H1 (cell line): ENCODE measurements at regions not wholly inside any gene's neighbourhood (a gene's known extent, or its start where the extent isn't known, plus 50 kb on each side); places are given as distances from the start of the nearest gene placed in this dataset.

Experiments
- CTCF ChIA-PET: fragments of 300-600 bp; sonication (Branson Sonifier 250); formaldehyde crosslinking; loops from one replicate; lab custom pipeline; 2021; ENCODE audit not compliant: partially characterized antibody; lab: Charles Lee
- POLR2A ChIA-PET: fragments of 300-600 bp; sonication (Branson Sonifier 250); formaldehyde crosslinking; loops from one replicate; lab custom pipeline; 2021; ENCODE audit warnings: inconsistent platforms; ENCODE audit not compliant: partially characterized antibody; lab: Charles Lee
- DNase-seq, 2 experiments: peaks; one replicate each; pipeline versions ENCODE4 v3.0.0 to v3.0.0-alpha.2; 2010 to 2022; ENCODE audit warnings: low spot score in 2 of 2, low read depth in 1 of 2, mixed read lengths in 1 of 2
- FAIRE-seq: peaks from 2 replicates; lab custom pipeline; 2011; peaks lifted over from hg19 to GRCh38; lab: Jason Lieb, UNC
- H2AFZ ChIP-seq: 2 replicates; pipeline ENCODE4 v1.8.1; 2012; ENCODE audit warnings: low read length, inconsistent platforms
- H2AK5ac ChIP-seq: 2 replicates; pipeline ENCODE4 v1.6.1; 2013; ENCODE audit warnings: low read depth, low read length
- H2BK120ac ChIP-seq: replicated peaks from 2 replicates; pipeline ENCODE3; 2013; ENCODE audit warnings: low read depth, low read length, inconsistent platforms
- H2BK12ac ChIP-seq: 2 replicates; pipeline ENCODE4 v1.6.1; 2013; ENCODE audit warnings: low read depth, low read length
- H2BK15ac ChIP-seq: 2 replicates; pipeline ENCODE4 v1.6.1; 2013; ENCODE audit warnings: low read length
- H2BK20ac ChIP-seq: 2 replicates; pipeline ENCODE4 v1.6.1; 2013; ENCODE audit warnings: low read length
- H2BK5ac ChIP-seq: 2 replicates; pipeline ENCODE4 v1.6.1; 2013; ENCODE audit warnings: low read depth, low read length
- H3K14ac ChIP-seq: 2 replicates; pipeline ENCODE4 v1.6.1; 2013; ENCODE audit warnings: inconsistent platforms; ENCODE audit not compliant: insufficient read length
- H3K18ac ChIP-seq: 2 replicates; pipeline ENCODE4 v1.6.1; 2013; ENCODE audit warnings: low read length; ENCODE audit errors: extremely low read depth
- H3K23ac ChIP-seq: 2 replicates; pipeline ENCODE4 v1.6.1; 2013; ENCODE audit warnings: inconsistent platforms; ENCODE audit not compliant: insufficient read length
- H3K23me2 ChIP-seq: 2 replicates; pipeline ENCODE4 v1.6.1; 2013; ENCODE audit warnings: low read depth, low read length
- H3K27ac ChIP-seq: 2 replicates; pipeline ENCODE4 v1.6.1; 2011; ENCODE audit warnings: low read depth, low read length, inconsistent platforms
- H3K27me3 ChIP-seq, 4 experiments: replicated peaks in 1 of 4; 1 replicate in 1 of 4; 2 replicates in 3 of 4; pipeline versions ENCODE4 v1.6.1 to v1.8.1; 2011 to 2013; ENCODE audit warnings: low read length in 3 of 4, mild to moderate bottlenecking in 3 of 4, inconsistent platforms in 2 of 4, mixed read lengths in 2 of 4, moderate library complexity in 1 of 4; ENCODE audit not compliant: control insufficient read depth in 3 of 4, insufficient read depth in 3 of 4; ENCODE audit errors: extremely low read depth in 1 of 4
- H3K36me3 ChIP-seq, 4 experiments: 2 replicates each; pipeline versions ENCODE4 v1.6.1 to v1.8.1; 2011 to 2013; ENCODE audit warnings: mild to moderate bottlenecking in 4 of 4, low read length in 3 of 4, moderate library complexity in 2 of 4, control low read depth in 1 of 4, inconsistent platforms in 1 of 4; ENCODE audit not compliant: insufficient read depth in 4 of 4, control insufficient read depth in 2 of 4
- H3K4ac ChIP-seq: replicated peaks from 2 replicates; pipeline ENCODE3; 2013; ENCODE audit warnings: low read length, low read depth, mixed read lengths, inconsistent platforms; ENCODE audit not compliant: insufficient read length
- H3K4me1 ChIP-seq, 4 experiments: replicated peaks in 1 of 4; 1 replicate in 1 of 4; 2 replicates in 3 of 4; pipeline versions ENCODE4 v1.6.1 to v1.8.1; 2011 to 2013; ENCODE audit warnings: low read length in 3 of 4, inconsistent platforms in 2 of 4, mixed read lengths in 1 of 4; ENCODE audit not compliant: insufficient read depth in 4 of 4, control insufficient read depth in 3 of 4
- H3K4me2 ChIP-seq, 2 experiments: 2 replicates each; pipeline versions ENCODE4 v1.6.1 to v1.8.1; 2011 to 2013; ENCODE audit warnings: low read depth in 2 of 2, low read length in 2 of 2, control low read depth in 1 of 2, inconsistent platforms in 1 of 2, mild to moderate bottlenecking in 1 of 2; ENCODE audit not compliant: insufficient read depth in 1 of 2
- H3K4me3 ChIP-seq, 4 experiments: fragments of 200-600, 300-600 bp in 1 of 4; sonication (generic), shearing (Covaris generic), sonication (Bioruptor Twin) in 1 of 4; 2 replicates each; pipeline versions ENCODE4 v1.5.1 to v1.8.1; 2011 to 2016; ENCODE audit warnings: low read length in 4 of 4, low read depth in 3 of 4, control low read depth in 2 of 4, inconsistent platforms in 2 of 4, mild to moderate bottlenecking in 2 of 4, mixed read lengths in 1 of 4, moderate library complexity in 1 of 4; ENCODE audit not compliant: insufficient read depth in 2 of 4; ENCODE audit errors: extremely low read depth in 1 of 4
- H3K56ac ChIP-seq: replicated peaks from 2 replicates; pipeline ENCODE3; 2013; ENCODE audit warnings: low read depth, mild to moderate bottlenecking, mixed read lengths, low read length, inconsistent platforms; ENCODE audit not compliant: insufficient read length
- H3K79me1 ChIP-seq: 2 replicates; pipeline ENCODE4 v1.6.1; 2013; ENCODE audit warnings: low read depth, low read length, control low read depth
- H3K79me2 ChIP-seq, 2 experiments: 2 replicates each; pipeline versions ENCODE4 v1.6.1 to v1.8.1; 2012 to 2013; ENCODE audit warnings: low read length in 2 of 2, mild to moderate bottlenecking in 2 of 2, inconsistent platforms in 1 of 2; ENCODE audit not compliant: insufficient read depth in 2 of 2, control insufficient read depth in 1 of 2
- H3K9ac ChIP-seq, 4 experiments: replicated peaks in 1 of 4; 1 replicate in 1 of 4; 2 replicates in 3 of 4; pipeline versions ENCODE4 v1.6.1 to v1.8.1; 2011 to 2013; ENCODE audit warnings: low read depth in 3 of 4, low read length in 3 of 4, control low read depth in 2 of 4, mild to moderate bottlenecking in 2 of 4, moderate library complexity in 2 of 4, inconsistent platforms in 1 of 4; ENCODE audit errors: extremely low read depth in 1 of 4
- H3K9me3 ChIP-seq, 2 experiments: 2 replicates each; pipeline versions ENCODE4 v1.6.1 to v1.8.1; 2012 to 2013; ENCODE audit warnings: mild to moderate bottlenecking in 2 of 2, moderate library complexity in 2 of 2, control low read depth in 1 of 2, inconsistent platforms in 1 of 2, low read depth in 1 of 2, low read length in 1 of 2, mixed read lengths in 1 of 2; ENCODE audit not compliant: insufficient read depth in 2 of 2
- H4K20me1 ChIP-seq, 2 experiments: replicated peaks in 1 of 2; 2 replicates each; pipeline versions ENCODE3 to v1.8.1; 2011 to 2013; ENCODE audit warnings: inconsistent platforms in 2 of 2, low read length in 2 of 2, mild to moderate bottlenecking in 1 of 2; ENCODE audit not compliant: insufficient read depth in 2 of 2, control insufficient read depth in 1 of 2
- H4K5ac ChIP-seq: 2 replicates; pipeline ENCODE4 v1.6.1; 2013; ENCODE audit warnings: low read length, low read depth, mixed read lengths, inconsistent platforms; ENCODE audit not compliant: insufficient read length
- H4K8ac ChIP-seq: 2 replicates; pipeline ENCODE4 v1.8.0; 2013; ENCODE audit warnings: mild to moderate bottlenecking, moderate library complexity, low read length, inconsistent platforms; ENCODE audit not compliant: insufficient read depth; ENCODE audit errors: extremely low read depth
- H4K91ac ChIP-seq: replicated peaks from 2 replicates; pipeline ENCODE3; 2013; ENCODE audit warnings: low read length, mixed read lengths, inconsistent platforms; ENCODE audit not compliant: insufficient read length
- HDAC6 ChIP-seq: IDR thresholded peaks from one replicate; pipeline ENCODE4 v1.7.1; 2012; ENCODE audit warnings: low read depth, mild to moderate bottlenecking, inconsistent platforms, low read length, moderate library complexity
- KDM1A ChIP-seq: fragments of 200-600, 300-600 bp; sonication (generic); IDR thresholded peaks from 2 replicates; pipeline ENCODE4 v1.7.1; 2016; ENCODE audit warnings: mild to moderate bottlenecking, low read length, borderline replicate concordance
- KDM4A ChIP-seq: IDR thresholded peaks from one replicate; pipeline ENCODE4 v1.7.1; 2012; ENCODE audit warnings: low read depth, mild to moderate bottlenecking, moderate library complexity, low read length, inconsistent platforms; ENCODE audit not compliant: severe bottlenecking
- WGBS, 2 experiments: shearing (Covaris generic) in 1 of 2; methylation state at CpG; one replicate each; pipeline versions ENCODE4 v1.1.6 to v1.1.7; 2013 to 2015; ENCODE audit warnings: low lambda C conversion rate in 2 of 2, mixed read lengths in 2 of 2, inconsistent platforms in 1 of 2, low coverage in 1 of 2, missing lambda C conversion rate in 1 of 2; ENCODE audit not compliant: insufficient replicate concordance in 2 of 2, insufficient coverage in 1 of 2, insufficient read length in 1 of 2; ENCODE audit errors: extremely low coverage in 1 of 2, missing lambda C conversion rate in 1 of 2; 5-methylcytosine and 5-hydroxymethylcytosine counted together

DNA sequence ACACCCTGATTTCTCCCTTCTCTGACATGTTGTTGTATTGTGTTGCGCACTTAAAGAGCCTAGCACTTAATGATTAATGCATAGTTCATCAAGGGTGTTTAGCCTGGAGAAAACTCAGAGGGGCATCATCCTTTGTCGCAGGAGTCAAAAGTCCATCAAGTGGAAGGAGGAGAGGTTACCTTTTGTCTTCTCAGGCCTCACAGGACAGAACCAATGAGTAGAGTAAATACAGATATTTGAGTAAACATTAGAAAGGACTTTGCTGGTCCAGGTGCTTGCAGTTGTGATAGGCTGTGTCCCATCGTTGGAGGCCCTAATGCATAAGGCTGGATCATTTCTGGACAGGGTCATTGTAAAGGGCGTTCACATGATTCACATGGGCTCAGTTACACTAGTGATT is 430.9 kb downstream of the PCNX1 start:
- POLR2A ChIA-PET: no interaction called here
- H3K79me2 ChIP-seq: peaks cover 13 to 96% of the 10 kb centered on the region in 2 experiments

More for the DNA sequence above, 430.9 kb downstream of the PCNX1 start:
- Histone ChIP-seq H2AFZ (no peak overlapping the region), H3K4ac (no peak overlapping the region), H4K8ac (no peak overlapping the region), H3K14ac (no peak overlapping the region), H2AK5ac (no peak overlapping the region), H3K56ac (no peak overlapping the region), H3K4me2 (no peak overlapping the region), H3K18ac (no peak overlapping the region), H2BK12ac (no peak overlapping the region), H4K20me1 (peaks cover 2 to 6% of the 10 kb centered on the region in 2 experiments), H3K27ac (no peak overlapping the region)
- TF ChIP-seq HDAC6 (no peak), KDM4A (no peak), KDM1A (no peak)
- TF ChIP-seq, all 59 proteins: peak for 0
- CTCF ChIA-PET: no interaction called here
- Histone ChIP-seq H3K4me1 (peaks cover 0 to 4% (median 0%) of the 10 kb centered on the region in 4 experiments; a peak in 1 of 7 replicates), H3K4me3 (no peak overlapping the region), H2BK15ac (no peak overlapping the region), H2BK20ac (no peak overlapping the region), H3K9me3 (no peaks in the 10 kb centered on the region), H3K79me1 (peaks cover 6% of the 10 kb centered on the region), H2BK5ac (no peak overlapping the region), H2BK120ac (no peak overlapping the region), H3K36me3 (no peaks in the 10 kb centered on the region), H3K23ac (no peak overlapping the region), H3K23me2 (no peaks in the 10 kb centered on the region; the same call in 1 of the 2 replicates), H4K91ac (no peak overlapping the region), H3K9ac (no peak overlapping the region), H3K27me3 (no peaks in the 10 kb centered on the region), H4K5ac (no peak overlapping the region)
- 90% methylated on average over 4 of the region's 4 CpGs; no CpG with 5 or more reads in 1 of the 2 experiments for WGBS, 2 experiments
- no peak for DNase-seq
- FAIRE-seq: no peak
